HepG2 (cell line): ENCODE measurements at regions not wholly inside any gene's neighbourhood (a gene's known extent, or its start where the extent isn't known, plus 50 kb on each side); places are given as distances from the start of the nearest gene placed in this dataset.

Experiments used
- ATAC-seq: fragments of 200-7000 bp; cut with Tn5 transposase; 3 replicates; pipeline ENCODE4 v1.9.1; 2020; ENCODE audit warnings: mild to moderate bottlenecking, moderate library complexity
- BruUV-seq: library from RNA; stranded (reverse); fragments of 400-500 nt; replicated peaks from 2 replicates; lab custom pipeline; 2021; lab: Mats Ljungman, UMichigan
- CTCF ChIA-PET: fragments of 300-600 bp; formaldehyde crosslinking; extraction: SDS; loops from one replicate; lab custom pipeline; 2021; ENCODE audit warnings: low total read pairs, inconsistent platforms, low intra/inter-chr PET ratio; lab: Yijun Ruan, JAX
- POLR2A ChIA-PET: fragments of 350-600 bp; sonication (Branson Sonifier 250); formaldehyde crosslinking; loops from one replicate; lab custom pipeline; 2020; ENCODE audit warnings: antibody characterized with exemption, inconsistent platforms; lab: Yijun Ruan, JAX
- DNase-seq: peaks from one replicate; pipeline ENCODE4 v3.0.0-alpha.2; 2015; ENCODE audit warnings: low spot score
- FAIRE-seq: peaks from 3 replicates; lab custom pipeline; 2011; peaks lifted over from hg19 to GRCh38; lab: Jason Lieb, UNC
- H2AFZ ChIP-seq: one replicate; pipeline ENCODE4 v1.6.1; 2011; ENCODE audit warnings: low read length, inconsistent platforms
- H3K27ac ChIP-seq: fragments of 300-600 bp; 3 replicates; pipeline ENCODE4 v1.8.0; 2011; ENCODE audit warnings: mixed run types, mild to moderate bottlenecking, mixed read lengths, low read length, inconsistent platforms; ENCODE audit not compliant: insufficient read depth; ENCODE audit errors: extremely low read length
- H3K27me3 ChIP-seq, 2 experiments: fragments of 200-600 bp in 1 of 2; 2 replicates in 1 of 2; 3 replicates in 1 of 2; pipeline versions ENCODE4 v1.6.0 to v1.8.0; 2011; ENCODE audit warnings: low read length in 2 of 2, mild to moderate bottlenecking in 2 of 2, moderate library complexity in 2 of 2, inconsistent platforms in 1 of 2; ENCODE audit not compliant: insufficient read depth in 2 of 2, control insufficient read depth in 1 of 2
- H3K36me3 ChIP-seq, 2 experiments: fragments of 200-600 bp in 1 of 2; replicated peaks in 1 of 2; 2 replicates in 1 of 2; 3 replicates in 1 of 2; pipeline versions ENCODE4 v1.5.1 to v1.8.0; 2011; ENCODE audit warnings: low read length in 2 of 2, inconsistent platforms in 1 of 2; ENCODE audit not compliant: insufficient read depth in 2 of 2, control insufficient read depth in 1 of 2
- H3K4me1 ChIP-seq: 2 replicates; pipeline ENCODE4 v1.5.1; 2012; ENCODE audit warnings: low read length, inconsistent platforms; ENCODE audit not compliant: insufficient read depth
- H3K4me2 ChIP-seq: 2 replicates; pipeline ENCODE4 v1.6.0; 2011; ENCODE audit warnings: low read depth, low read length, inconsistent platforms
- H3K4me3 ChIP-seq, 3 experiments: fragments of 200-600 bp in 1 of 3; sonication (generic), shearing (Covaris generic) in 1 of 3; replicated peaks in 1 of 3; 2 replicates each; pipeline ENCODE4 v1.5.1; 2011 to 2016; ENCODE audit warnings: low read length in 3 of 3, inconsistent platforms in 2 of 3, low read depth in 2 of 3, mild to moderate bottlenecking in 2 of 3, control low read depth in 1 of 3, mixed read lengths in 1 of 3; ENCODE audit not compliant: insufficient read depth in 1 of 3
- H3K79me2 ChIP-seq: one replicate; pipeline ENCODE4 v1.6.1; 2011; ENCODE audit warnings: low read length, inconsistent platforms; ENCODE audit not compliant: insufficient read depth
- H3K9ac ChIP-seq: 2 replicates; pipeline ENCODE4 v1.6.0; 2011; ENCODE audit warnings: mild to moderate bottlenecking, low read depth, low read length, inconsistent platforms; ENCODE audit not compliant: insufficient read depth
- H3K9me3 ChIP-seq: 2 replicates; pipeline ENCODE4 v1.5.1; 2012; ENCODE audit warnings: mild to moderate bottlenecking, low read length
- H4K20me1 ChIP-seq: 2 replicates; pipeline ENCODE4 v1.6.0; 2011; ENCODE audit warnings: inconsistent platforms, mild to moderate bottlenecking, low read length, moderate library complexity; ENCODE audit not compliant: insufficient read depth
- ARHGAP35 ChIP-seq: sonication (generic); formaldehyde crosslinking; IDR thresholded peaks from 2 replicates; pipeline ENCODE4 v1.9.0; 2022; ENCODE audit warnings: mild to moderate bottlenecking, inconsistent platforms, moderate library complexity, missing genetic modification reagents, borderline replicate concordance
- GABPB1 ChIP-seq: IDR thresholded peaks from 2 replicates; pipeline ENCODE4 v1.6.1; 2016; ENCODE audit warnings: mild to moderate bottlenecking, missing genetic modification reagents, moderate library complexity, missing compliant biosample characterization
- GTF3A ChIP-seq: sonication (generic); formaldehyde crosslinking; conservative IDR thresholded peaks from 2 replicates; pipeline ENCODE4 v1.4.0; 2020; ENCODE audit warnings: mild to moderate bottlenecking, missing genetic modification reagents
- KDM4B ChIP-seq: sonication (generic); formaldehyde crosslinking; IDR thresholded peaks from 2 replicates; pipeline ENCODE4 v1.4.0; 2020; ENCODE audit warnings: missing genetic modification reagents
- MBNL3 ChIP-seq: fragments of 250-450 bp; sonication (Bioruptor Pico); conservative IDR thresholded peaks from 2 replicates; pipeline ENCODE4 v1.8.0; 2022; ENCODE audit warnings: mild to moderate bottlenecking, inconsistent platforms
- MXD4 ChIP-seq: IDR thresholded peaks from 2 replicates; pipeline ENCODE4 v1.6.1; 2016; ENCODE audit warnings: mild to moderate bottlenecking, missing biosample characterization, missing genetic modification reagents
- PRMT3 ChIP-seq: sonication (generic); formaldehyde crosslinking; IDR thresholded peaks from 2 replicates; pipeline ENCODE4 v1.8.1; 2022; ENCODE audit warnings: low read depth, mild to moderate bottlenecking, moderate library complexity, missing genetic modification reagents, borderline replicate concordance
- SYNCRIP ChIP-seq: fragments of 200-400 bp; formaldehyde crosslinking; IDR thresholded peaks from 2 replicates; pipeline ENCODE4 v1.6.1; 2018; ENCODE audit warnings: mild to moderate bottlenecking, low read depth, low read length; ENCODE audit not compliant: insufficient read depth
- TBX3 ChIP-seq: fragments of 450-650 bp; IDR thresholded peaks from 2 replicates; pipeline ENCODE4 v1.6.1; 2017; ENCODE audit warnings: antibody characterized with exemption, mild to moderate bottlenecking, inconsistent platforms, borderline replicate concordance
- THAP9 ChIP-seq: sonication (generic); formaldehyde crosslinking; IDR thresholded peaks from 2 replicates; pipeline ENCODE4; 2020; ENCODE audit warnings: missing genetic modification reagents, mild to moderate bottlenecking, borderline replicate concordance
- UBTF ChIP-seq: sonication (generic); formaldehyde crosslinking; IDR thresholded peaks from 2 replicates; pipeline ENCODE4 v1.4.0; 2020; ENCODE audit warnings: mild to moderate bottlenecking, missing genetic modification reagents
- ZNF605 ChIP-seq: sonication (generic); formaldehyde crosslinking; IDR thresholded peaks from 2 replicates; pipeline ENCODE4 v1.8.0; 2022; ENCODE audit warnings: mild to moderate bottlenecking, missing genetic modification reagents
- WGBS: methylation state at CpG from one replicate; pipeline ENCODE4 v1.1.6; 2017; ENCODE audit warnings: low lambda C conversion rate; 5-methylcytosine and 5-hydroxymethylcytosine counted together
- in situ Hi-C: cut with HindIII; loops from 2 replicates; pipeline ENCODE4 v1.10.0; 2017; ENCODE audit warnings: low pct_unique_long_range_greater_than_20kb; ENCODE audit not compliant: extremely low pct_ligation_motif_present
- intact Hi-C: fragments of 100-400 bp; cut with micrococcal nuclease; formaldehyde crosslinking; loops from one replicate; pipeline ENCODE4 v1.10.0; 2022; ENCODE audit not compliant: unreplicated experiment
- TF ChIP-seq, protein P1 (sequence below): sonication (generic); formaldehyde crosslinking; IDR thresholded peaks from 2 replicates; pipeline ENCODE4 v1.9.0; 2021; ENCODE audit warnings: missing genetic modification reagents, mild to moderate bottlenecking, borderline replicate concordance

GRCh38 chr16:54724346-54724925 lies 206.2 kb upstream of the IRX5 start:
- no peak for FAIRE-seq
- in situ Hi-C loops: no loop called here

More at GRCh38 chr16:54724346-54724925, 206.2 kb upstream of the IRX5 start:
- no peak overlapping the region for H3K27ac ChIP-seq
- no peak overlapping the region for H3K9ac ChIP-seq
- H3K9me3 ChIP-seq: no peaks in the 10 kb centered on the region
- H3K27me3 ChIP-seq: no peaks in the 10 kb centered on the region; a peak in 2 of 5 replicates
- no peaks in the 10 kb centered on the region for H4K20me1 ChIP-seq
- ATAC-seq: no peak
- H3K36me3 ChIP-seq: no peaks in the 10 kb centered on the region
- intact Hi-C loops: no loop called here
- peaks cover 19% of the 10 kb centered on the region for H3K4me1 ChIP-seq
- no peak overlapping the region for H3K4me2 ChIP-seq
- no peaks in the 10 kb centered on the region for H3K79me2 ChIP-seq
- TF ChIP-seq KDM4B (no peak), SYNCRIP (no peak), MXD4 (no peak), GTF3A (CRISPR knock-in tag) (no peak), GABPB1 (no peak), UBTF (no peak), THAP9 (CRISPR knock-in tag) (no peak), TBX3 (no peak), ARHGAP35 (no peak), MBNL3 (CRISPR knock-in tag) (no peak), PRMT3 (CRISPR knock-in tag) (no peak), ZNF605 (CRISPR knock-in tag) (no peak)
- TF ChIP-seq, protein P1, sequence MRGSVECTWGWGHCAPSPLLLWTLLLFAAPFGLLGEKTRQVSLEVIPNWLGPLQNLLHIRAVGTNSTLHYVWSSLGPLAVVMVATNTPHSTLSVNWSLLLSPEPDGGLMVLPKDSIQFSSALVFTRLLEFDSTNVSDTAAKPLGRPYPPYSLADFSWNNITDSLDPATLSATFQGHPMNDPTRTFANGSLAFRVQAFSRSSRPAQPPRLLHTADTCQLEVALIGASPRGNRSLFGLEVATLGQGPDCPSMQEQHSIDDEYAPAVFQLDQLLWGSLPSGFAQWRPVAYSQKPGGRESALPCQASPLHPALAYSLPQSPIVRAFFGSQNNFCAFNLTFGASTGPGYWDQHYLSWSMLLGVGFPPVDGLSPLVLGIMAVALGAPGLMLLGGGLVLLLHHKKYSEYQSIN (CRISPR knock-in tag): no peak
- TF ChIP-seq, all 625 proteins: peak for 0
- no peak overlapping the region for H2AFZ ChIP-seq
- no TSS peak for BruUV-seq
- H3K4me3 ChIP-seq: no peak overlapping the region
- POLR2A ChIA-PET: no interaction called here
- no peak for DNase-seq
- WGBS: 61% methylated on average over 3 of the region's 3 CpGs
- CTCF ChIA-PET: no interaction called here
